ENCODE measurements at regions not wholly inside any gene's neighbourhood (a gene's known extent, or its start where the extent isn't known, plus 50 kb on each side); places are given as distances from the start of the nearest gene placed in this dataset.

DNA sequence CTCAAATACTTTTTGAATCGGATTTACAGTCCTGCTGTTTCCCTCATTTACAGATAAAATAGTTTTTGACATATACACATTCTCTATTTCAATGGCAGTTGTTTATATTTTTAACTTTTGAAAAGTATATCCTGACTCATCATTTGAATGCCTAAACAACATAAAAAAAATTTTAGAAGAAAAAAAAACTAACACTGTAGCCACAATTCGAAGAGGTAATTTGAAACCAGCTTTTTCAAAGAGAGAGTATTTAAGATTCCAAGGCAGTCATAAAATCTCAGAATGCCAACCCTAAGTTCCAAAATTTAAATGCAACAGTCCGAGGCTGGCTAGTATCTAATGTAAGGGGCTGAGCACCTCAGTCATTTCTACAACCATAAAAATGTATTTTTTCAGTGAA lies 626.8 kb downstream of the DNAH5 start:
- H3K27ac Mint-ChIP-seq, result no peak overlapping the region

DNA sequence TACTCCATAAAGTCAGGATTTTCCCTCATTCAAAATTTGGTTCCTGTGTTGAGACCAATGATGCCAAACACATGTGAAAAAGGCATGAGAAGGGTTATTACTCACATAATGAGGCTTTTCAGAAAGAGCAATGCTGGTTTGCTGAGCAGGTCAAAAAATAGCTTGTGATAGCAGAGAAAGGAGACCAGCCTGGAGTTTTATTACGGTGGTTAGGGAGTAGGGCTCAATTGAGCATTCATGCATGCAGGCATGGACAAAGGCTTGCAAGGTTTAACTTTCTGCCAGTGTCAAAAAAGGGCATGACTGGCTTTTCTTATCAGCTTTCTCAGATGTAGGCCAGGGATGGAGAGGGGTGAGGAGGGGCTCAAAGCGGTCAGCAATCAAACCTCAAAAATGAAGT lies 628.3 kb downstream of the DNAH5 start:
- Mint-ChIP-seq H3K4me3 (no peak overlapping the region), H3K27me3 (ENCODE audit: insufficient read depth) (no peaks in the 10 kb centered on the region), H3K36me3 (ENCODE audit: low read depth) (no peaks in the 10 kb centered on the region), H3K27ac (no peak overlapping the region), H3K9me3 (peaks cover 16% of the 10 kb centered on the region), H3K4me1 (ENCODE audit: low read depth) (no peaks in the 10 kb centered on the region)
- no peak for TF ChIP-seq CTCF (IDR thresholded peaks at IDR 0.05)
- DNase-seq, result no peak

More for the DNA sequence above, 626.8 kb downstream of the DNAH5 start:
- Mint-ChIP-seq H3K4me3 (no peak overlapping the region), H3K27me3 (ENCODE audit: insufficient read depth) (no peaks in the 10 kb centered on the region), H3K9me3 (peaks cover 16% of the 10 kb centered on the region), H3K36me3 (ENCODE audit: low read depth) (no peaks in the 10 kb centered on the region), H3K4me1 (ENCODE audit: low read depth) (no peaks in the 10 kb centered on the region)
- no peak for TF ChIP-seq CTCF (IDR thresholded peaks at IDR 0.05)
- DNase-seq, result no peak

DNA sequence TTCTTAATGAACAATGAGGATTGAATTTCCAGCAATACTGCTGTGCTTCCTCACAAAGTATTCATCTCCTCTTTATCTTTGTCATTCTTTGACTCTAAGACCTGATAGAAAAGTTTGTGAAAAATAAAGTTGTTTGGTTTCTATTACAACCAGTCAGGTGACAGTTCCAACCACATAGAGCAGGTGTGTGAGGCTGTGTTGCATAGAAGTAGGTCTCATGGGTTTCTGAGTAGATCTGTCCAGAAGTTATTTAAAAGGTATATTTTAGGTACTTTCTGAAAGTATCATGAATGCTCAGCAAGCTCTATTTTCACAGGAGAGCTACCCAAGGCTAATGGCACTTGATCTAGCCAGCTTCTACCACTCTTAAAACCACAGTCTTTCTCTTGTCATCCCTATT lies 637.0 kb downstream of the DNAH5 start:
- no peaks in the 10 kb centered on the region for H3K36me3 Mint-ChIP-seq (ENCODE audit: low read depth)

DNA sequence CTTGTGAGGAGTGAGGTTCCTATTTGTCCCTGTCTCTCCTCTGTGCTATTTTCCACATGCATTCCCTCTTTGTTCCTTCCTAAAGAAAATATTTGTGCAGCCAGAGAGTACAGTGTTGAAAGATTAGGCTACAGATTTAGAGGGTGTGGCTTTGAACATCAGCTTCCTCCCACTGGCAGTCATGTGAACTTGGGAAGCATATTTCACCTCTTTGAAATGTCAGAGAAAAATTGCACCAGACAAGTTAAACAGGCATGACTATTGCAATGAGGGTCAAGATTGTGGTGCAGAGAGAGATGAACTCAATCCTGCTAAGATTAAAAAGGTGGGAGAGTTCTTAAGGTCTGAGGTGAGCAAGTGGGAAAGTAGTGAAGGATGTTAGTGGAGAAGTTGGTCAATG lies 641.0 kb downstream of the DNAH5 start:
- Mint-ChIP-seq H3K27me3 (ENCODE audit: insufficient read depth) (no peaks in the 10 kb centered on the region), H3K4me3 (no peak overlapping the region), H3K27ac (no peak overlapping the region), H3K4me1 (ENCODE audit: low read depth) (no peaks in the 10 kb centered on the region), H3K9me3 (peaks cover 6% of the 10 kb centered on the region; the same call in 1 of the 2 replicates), H3K36me3 (ENCODE audit: low read depth) (no peaks in the 10 kb centered on the region)
- TF ChIP-seq CTCF (IDR thresholded peaks at IDR 0.05), result no peak
- no peak for DNase-seq

More for the DNA sequence above, 637.0 kb downstream of the DNAH5 start:
- no peaks in the 10 kb centered on the region for H3K27me3 Mint-ChIP-seq (ENCODE audit: insufficient read depth)
- no peak overlapping the region for H3K27ac Mint-ChIP-seq
- H3K4me3 Mint-ChIP-seq, result no peak overlapping the region
- H3K4me1 Mint-ChIP-seq (ENCODE audit: low read depth), result no peaks in the 10 kb centered on the region
- TF ChIP-seq CTCF (IDR thresholded peaks at IDR 0.05), result no peak
- peaks cover 6% of the 10 kb centered on the region; the same call in 1 of the 2 replicates for H3K9me3 Mint-ChIP-seq
- DNase-seq, result no peak

DNA sequence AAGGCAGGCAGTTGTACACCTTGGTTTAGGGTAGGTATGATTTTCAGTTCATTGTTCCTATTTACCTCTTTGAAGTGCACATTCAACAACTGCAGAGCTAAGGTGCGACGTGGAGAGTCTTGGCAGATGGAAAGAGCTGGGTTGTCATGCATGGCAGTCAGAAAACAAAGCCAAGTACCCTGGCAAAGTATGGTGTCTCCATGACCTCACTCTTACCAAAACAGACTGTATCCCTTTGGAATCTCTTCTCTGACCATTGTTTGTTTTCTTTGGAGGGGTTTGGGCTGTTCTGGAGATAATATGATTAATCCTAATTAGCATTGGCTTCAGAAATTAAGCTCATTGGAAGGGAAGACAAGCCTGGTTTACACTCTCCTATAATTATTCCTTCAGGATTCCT lies 665.7 kb downstream of the DNAH5 start:
- H3K27me3 Mint-ChIP-seq (ENCODE audit: insufficient read depth), result no peaks in the 10 kb centered on the region; the same call in 1 of the 2 replicates
- no peak overlapping the region for H3K4me3 Mint-ChIP-seq
- H3K27ac Mint-ChIP-seq, result no peak overlapping the region
- no peaks in the 10 kb centered on the region for H3K4me1 Mint-ChIP-seq (ENCODE audit: low read depth)
- H3K36me3 Mint-ChIP-seq (ENCODE audit: low read depth), result no peaks in the 10 kb centered on the region
- H3K9me3 Mint-ChIP-seq, result no peaks in the 10 kb centered on the region
- DNase-seq, result no peak
- TF ChIP-seq CTCF (IDR thresholded peaks at IDR 0.05), result no peak

- H3K36me3 Mint-ChIP-seq (ENCODE audit: low read depth), result no peaks in the 10 kb centered on the region
- no peak overlapping the region for H3K4me3 Mint-ChIP-seq
- DNase-seq, result no peak
- H3K27ac Mint-ChIP-seq, result no peak overlapping the region
- H3K4me1 Mint-ChIP-seq (ENCODE audit: low read depth), result no peaks in the 10 kb centered on the region
- H3K9me3 Mint-ChIP-seq, result no peaks in the 10 kb centered on the region
- TF ChIP-seq CTCF (IDR thresholded peaks at IDR 0.05), result peak; percentile 67
- H3K27me3 Mint-ChIP-seq (ENCODE audit: insufficient read depth), result no peaks in the 10 kb centered on the region; the same call in 1 of the 2 replicates
These were observed 666.3 kb downstream of the DNAH5 start for GRCh38 chr5:13278148-13278547.
